ENCODE measurements at regions not wholly inside any gene's neighbourhood (a gene's known extent, or its start where the extent isn't known, plus 50 kb on each side); places are given as distances from the start of the nearest gene placed in this dataset.
"Not testable (repeated sequence)": the region's sequence is repeated elsewhere in the genome, so short reads cannot be mapped to it uniquely, and the experiment has no call there.

DNA sequence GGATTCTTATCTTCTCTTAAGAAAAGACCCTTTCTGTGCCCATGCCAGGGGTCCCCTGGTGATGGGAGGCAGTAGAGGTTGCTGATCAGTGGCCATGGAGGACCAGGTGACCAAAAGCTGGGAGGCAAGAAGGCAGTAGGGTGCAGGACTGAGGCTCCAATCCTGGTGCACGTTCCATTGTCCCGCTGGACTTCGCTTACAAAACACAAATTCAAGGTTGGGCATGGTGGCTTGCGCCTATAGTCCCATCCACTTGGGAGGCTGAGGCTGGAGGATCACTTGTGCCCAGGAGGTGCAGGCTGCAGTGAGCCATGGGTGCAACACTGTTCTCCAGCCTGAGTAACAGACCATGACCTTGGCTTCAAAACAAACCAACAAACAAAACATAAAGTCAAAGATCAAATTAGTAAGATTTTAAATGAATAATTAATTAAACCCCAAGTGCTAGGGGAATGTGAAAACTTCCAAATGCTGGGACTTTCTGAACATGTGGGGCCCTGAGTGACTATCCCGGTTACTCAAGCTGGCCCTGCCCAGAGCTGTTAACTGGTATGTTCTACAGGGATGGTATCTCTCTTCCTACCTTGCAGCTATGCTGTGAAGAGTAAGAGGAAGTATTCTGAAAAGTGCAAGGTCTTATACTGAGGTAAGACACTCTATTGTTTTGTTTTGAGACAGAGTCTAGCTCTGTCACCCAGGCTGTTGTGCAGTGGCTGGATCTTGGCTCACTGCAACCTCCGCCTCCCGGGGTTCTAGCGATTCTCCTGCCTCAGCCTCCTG lies 97.6 kb downstream of the LYZL2 start:
- no peak for DNase-seq

DNA sequence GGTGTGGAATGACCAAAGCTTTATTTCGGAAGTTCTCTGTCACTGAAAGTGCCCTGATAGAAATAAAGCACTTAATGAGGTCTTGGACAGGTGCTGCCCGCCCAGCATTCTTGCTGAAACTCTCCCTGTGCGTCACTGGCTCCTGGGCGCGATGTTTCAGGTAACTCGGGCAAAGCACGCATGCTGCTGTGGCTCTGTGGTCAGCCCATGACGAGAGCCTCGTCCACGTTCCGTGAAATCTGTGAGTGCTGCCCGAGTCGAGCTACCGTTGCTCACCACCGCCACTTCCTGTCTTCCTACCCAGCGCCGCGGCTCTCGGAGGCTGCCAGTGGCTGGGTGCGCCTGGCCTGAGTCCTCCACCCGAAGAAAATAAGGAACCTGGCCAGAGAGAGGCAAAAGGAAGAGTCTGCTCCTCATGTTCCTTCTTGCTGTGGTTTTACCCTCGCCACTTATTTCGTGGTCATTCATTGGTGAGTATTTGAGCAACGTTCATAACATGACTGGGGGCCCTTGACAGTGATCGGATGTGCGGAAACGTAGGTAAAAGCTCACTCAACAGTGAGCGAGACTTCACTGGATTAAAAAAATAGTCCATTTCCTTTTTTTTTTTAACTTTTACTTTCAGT lies 95.5 kb downstream of the MAP3K8 start:
- DNase-seq: no peak

- DNase-seq: no peak
Measured at GRCh38 chr10:30528429-30528786, 94.4 kb downstream of the MAP3K8 start.

GRCh38 chr10:30527623-30528428 lies 93.8 kb downstream of the MAP3K8 start:
- no peak for DNase-seq

DNA sequence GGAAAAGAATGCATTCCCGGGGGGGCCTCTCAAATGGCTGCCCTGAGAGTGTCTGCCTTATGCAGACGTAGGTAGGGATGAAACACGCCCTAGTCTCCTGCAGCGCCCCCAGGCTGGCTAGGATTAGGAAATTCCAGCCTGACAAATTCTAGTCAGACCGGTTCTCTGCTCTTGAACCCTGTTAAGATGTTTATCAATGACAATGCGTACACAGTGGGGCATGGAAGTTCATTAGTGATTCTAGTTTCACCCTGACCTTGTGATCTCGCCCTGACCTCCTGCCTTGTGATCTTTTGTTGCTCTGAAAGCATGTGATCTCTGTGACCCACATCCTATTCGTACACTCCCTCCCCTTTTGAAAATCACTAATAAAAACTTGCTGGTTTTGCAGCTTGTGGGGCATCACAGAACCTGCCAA lies 88.7 kb downstream of the MAP3K8 start:
- not testable (repeated sequence) for DNase-seq

- DNase-seq: no peak
Measured at GRCh38 chr10:30518907-30519306, 84.9 kb downstream of the MAP3K8 start.

Measured in NCI-H748 treated with DMSO at 0.1 percent for 48 hours (cell line).